ENCODE measurements at regions not wholly inside any gene's neighbourhood (a gene's known extent, or its start where the extent isn't known, plus 50 kb on each side); places are given as distances from the start of the nearest gene placed in this dataset.

- no peak for TF ChIP-seq CTCF (IDR thresholded peaks at IDR 0.05)
Measured at GRCh38 chr4:124487651-124488050, 224.9 kb downstream of the ANKRD50 start.

GRCh38 chr4:124491361-124492145, 221.0 kb downstream of the ANKRD50 start:
- Histone ChIP-seq H3K27ac (no peak overlapping the region), H3K4me3 (no peak overlapping the region)
- no peak for TF ChIP-seq CTCF (IDR thresholded peaks at IDR 0.05)
- DNase-seq (ENCODE audit: low spot score): no peak

More at GRCh38 chr4:124487651-124488050, 224.9 kb downstream of the ANKRD50 start:
- no peak overlapping the region for H3K4me3 ChIP-seq
- no peak for DNase-seq (ENCODE audit: low spot score)
- no peak overlapping the region for H3K27ac ChIP-seq

- DNase-seq (ENCODE audit: low spot score): no peak
- TF ChIP-seq CTCF (IDR thresholded peaks at IDR 0.05): no peak
- Histone ChIP-seq H3K27ac (no peak overlapping the region), H3K4me3 (no peak overlapping the region)
Measured at GRCh38 chr4:124499261-124499660, 213.3 kb downstream of the ANKRD50 start.

GRCh38 chr4:124501576-124501975, 211.0 kb downstream of the ANKRD50 start:
- DNase-seq (ENCODE audit: low spot score): no peak
- Histone ChIP-seq H3K27ac (no peak overlapping the region), H3K4me3 (no peak overlapping the region)
- TF ChIP-seq CTCF (IDR thresholded peaks at IDR 0.05): no peak

GRCh38 chr4:124504431-124504830, 208.1 kb downstream of the ANKRD50 start:
- TF ChIP-seq CTCF (IDR thresholded peaks at IDR 0.05): no peak
- Histone ChIP-seq H3K27ac (no peak overlapping the region), H3K4me3 (no peak overlapping the region)
- DNase-seq (ENCODE audit: low spot score): no peak

GRCh38 chr4:124505211-124505610, 207.3 kb downstream of the ANKRD50 start:
- no peak for TF ChIP-seq CTCF (IDR thresholded peaks at IDR 0.05)
- no peak for DNase-seq (ENCODE audit: low spot score)
- Histone ChIP-seq H3K4me3 (no peak overlapping the region), H3K27ac (no peak overlapping the region)

GRCh38 chr4:124509151-124509550, 203.4 kb downstream of the ANKRD50 start:
- no peak for DNase-seq (ENCODE audit: low spot score)
- no peak overlapping the region for H3K27ac ChIP-seq
- no peak overlapping the region for H3K4me3 ChIP-seq
- no peak for TF ChIP-seq CTCF (IDR thresholded peaks at IDR 0.05)

Data from coronary artery (tissue), 2 donors.